ENCODE measurements at regions not wholly inside any gene's neighbourhood (a gene's known extent, or its start where the extent isn't known, plus 50 kb on each side); places are given as distances from the start of the nearest gene placed in this dataset.

GRCh38 chr12:108461058-108461660, 53.9 kb upstream of the FICD start:
- TF ChIP-seq CTCF (conservative IDR thresholded peaks at IDR 0.05; ENCODE audit: low read depth in 2 of 2) = no peak
- TF ChIP-seq POLR2AphosphoS5 (IDR thresholded peaks at IDR 0.05; ENCODE audit: low read depth) = no peak
- no peak for TF ChIP-seq EZH2phosphoT487 (IDR thresholded peaks at IDR 0.05; ENCODE audit: unreplicated experiment)
- no peak for TF ChIP-seq JUNB (IDR thresholded peaks at IDR 0.05; ENCODE audit: unreplicated experiment)
- TF ChIP-seq CREB1 (CRISPR knock-in tag; IDR thresholded peaks at IDR 0.05; ENCODE audit: low read depth) = no peak
- TF ChIP-seq REST (IDR thresholded peaks at IDR 0.05; ENCODE audit: unreplicated experiment) = no peak
- no peak for TF ChIP-seq EZH2 (IDR thresholded peaks at IDR 0.05; ENCODE audit: low read depth, unreplicated experiment)
- no peak for TF ChIP-seq ZNF462 (CRISPR knock-in tag; IDR thresholded peaks at IDR 0.05)
- TF ChIP-seq ETS1 (IDR thresholded peaks at IDR 0.05) = no peak
- TF ChIP-seq ZNF114 (CRISPR knock-in tag; IDR thresholded peaks at IDR 0.05) = no peak

All from GM23338 (cell line).